ENCODE measurements at regions not wholly inside any gene's neighbourhood (a gene's known extent, or its start where the extent isn't known, plus 50 kb on each side); places are given as distances from the start of the nearest gene placed in this dataset.
"Not testable (repeated sequence)": the region's sequence is repeated elsewhere in the genome, so short reads cannot be mapped to it uniquely, and the experiment has no call there.

GRCh38 chr6:78324213-78324612 lies 543.1 kb upstream of the IRAK1BP1 start:
- intact Hi-C loops (cut with DNase I) = no loop called here
- no peak for DNase-seq
- no peaks in the 10 kb centered on the region for H3K9me3 ChIP-seq (ENCODE audit: control insufficient read depth, low read length)
- H3K4me1 ChIP-seq (ENCODE audit: control insufficient read depth, insufficient read depth, low read length) = no peaks in the 10 kb centered on the region
- H3K27ac ChIP-seq (ENCODE audit: low read length) = no peak overlapping the region
- no peaks in the 10 kb centered on the region for H3K27me3 ChIP-seq (ENCODE audit: control insufficient read depth, insufficient read depth)
- no peak for ATAC-seq
- 61% methylated on average over 2 of the region's 2 CpGs for WGBS
- H3K4me3 ChIP-seq (ENCODE audit: low read length) = no peak overlapping the region

- Histone ChIP-seq H3K27ac (ENCODE audit: low read length) (no peak overlapping the region), H3K27me3 (ENCODE audit: control insufficient read depth, insufficient read depth) (no peaks in the 10 kb centered on the region), H3K9me3 (ENCODE audit: control insufficient read depth, low read length) (no peaks in the 10 kb centered on the region), H3K4me3 (ENCODE audit: low read length) (no peak overlapping the region), H3K4me1 (ENCODE audit: control insufficient read depth, insufficient read depth, low read length) (no peaks in the 10 kb centered on the region)
- DNase-seq (no peak), ATAC-seq (no peak)
- intact Hi-C loops (cut with DNase I) = no loop called here
Observed at GRCh38 chr6:78340755-78341154, 526.6 kb upstream of the IRAK1BP1 start.

- Histone ChIP-seq H3K9me3 (ENCODE audit: control insufficient read depth, low read length) (no peaks in the 10 kb centered on the region), H3K27me3 (ENCODE audit: control insufficient read depth, insufficient read depth) (no peaks in the 10 kb centered on the region), H3K27ac (ENCODE audit: low read length) (no peak overlapping the region), H3K4me1 (ENCODE audit: control insufficient read depth, insufficient read depth, low read length) (no peaks in the 10 kb centered on the region), H3K4me3 (ENCODE audit: low read length) (no peak overlapping the region)
- intact Hi-C loops (cut with DNase I) = no loop called here
- ATAC-seq (no peak), DNase-seq (no peak)
- WGBS = 52% methylated on average over 2 of the region's 2 CpGs
Observed at GRCh38 chr6:78345882-78346281, 521.5 kb upstream of the IRAK1BP1 start.

DNA sequence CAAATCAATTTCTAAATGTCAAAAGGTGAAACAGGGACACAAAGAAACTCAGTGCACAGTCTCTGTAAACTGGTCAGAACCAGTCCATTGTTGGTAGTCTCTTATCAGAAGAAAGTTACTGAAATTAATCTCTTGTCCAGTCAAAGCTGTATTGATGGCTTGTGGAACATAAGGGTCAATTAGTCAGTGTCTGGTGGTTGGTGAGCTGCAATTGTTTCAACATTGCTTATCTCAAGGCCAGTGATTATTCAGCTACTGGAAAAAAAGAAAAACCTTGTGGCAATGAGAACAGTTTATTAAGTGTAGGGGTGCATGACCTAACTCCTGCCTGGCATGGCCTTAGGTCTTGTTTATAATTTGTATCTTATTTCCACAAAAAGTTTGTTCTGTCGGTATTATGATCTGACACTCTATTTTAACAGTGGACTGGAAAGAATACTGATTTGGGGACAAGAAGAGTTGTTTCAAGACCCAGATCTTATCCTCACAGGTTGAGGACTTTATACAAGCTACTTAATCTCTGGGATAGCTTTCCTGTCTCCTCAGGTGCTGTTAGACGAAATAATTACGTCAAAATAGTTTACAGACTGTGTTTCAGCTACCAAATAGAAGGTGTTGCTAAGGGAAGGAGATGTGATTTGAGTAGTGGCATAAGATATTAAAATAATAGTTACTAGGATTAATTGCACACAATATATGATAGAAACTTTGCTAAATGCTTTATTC lies 520.0 kb upstream of the IRAK1BP1 start:
- Histone ChIP-seq H3K27me3 (ENCODE audit: control insufficient read depth, insufficient read depth) (no peaks in the 10 kb centered on the region), H3K4me1 (ENCODE audit: control insufficient read depth, insufficient read depth, low read length) (no peaks in the 10 kb centered on the region), H3K9me3 (ENCODE audit: control insufficient read depth, low read length) (no peaks in the 10 kb centered on the region), H3K4me3 (ENCODE audit: low read length) (no peak overlapping the region), H3K27ac (ENCODE audit: low read length) (no peak overlapping the region)
- DNase-seq = no peak
- no peak for ATAC-seq
- WGBS = 59% methylated on average over 3 of the region's 3 CpGs
- intact Hi-C loops (cut with DNase I) = no loop called here

- Histone ChIP-seq H3K27me3 (ENCODE audit: control insufficient read depth, insufficient read depth) (no peaks in the 10 kb centered on the region), H3K4me1 (ENCODE audit: control insufficient read depth, insufficient read depth, low read length) (no peaks in the 10 kb centered on the region), H3K9me3 (ENCODE audit: control insufficient read depth, low read length) (no peaks in the 10 kb centered on the region), H3K27ac (ENCODE audit: low read length) (no peak overlapping the region), H3K4me3 (ENCODE audit: low read length) (no peak overlapping the region)
- ATAC-seq (no peak), DNase-seq (no peak)
- WGBS = 50% methylated on average over 1 of the region's 1 CpG
- intact Hi-C loops (cut with DNase I) = no loop called here
Observed at GRCh38 chr6:78353040-78353439, 514.3 kb upstream of the IRAK1BP1 start.

DNA sequence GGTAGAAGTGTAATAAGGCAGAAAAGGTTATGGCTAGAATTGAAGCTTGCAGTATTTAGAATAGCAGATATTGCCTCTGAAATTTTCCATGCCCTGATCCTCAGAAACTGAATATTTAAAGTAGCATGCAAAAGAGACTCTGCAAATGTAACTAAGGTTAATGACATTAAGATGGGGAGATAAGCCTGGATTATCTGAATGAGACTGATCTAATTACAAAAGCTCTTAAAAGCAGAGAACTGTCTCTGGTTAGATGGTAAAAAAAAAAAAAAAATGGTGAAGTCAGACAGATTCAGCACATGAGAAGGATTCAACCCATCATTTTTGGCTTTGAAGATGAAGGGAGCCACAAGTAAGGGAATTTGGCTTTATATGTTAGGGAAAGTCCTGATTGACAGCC lies 503.7 kb upstream of the IRAK1BP1 start:
- no peaks in the 10 kb centered on the region for H3K4me1 ChIP-seq (ENCODE audit: control insufficient read depth, insufficient read depth, low read length)
- ATAC-seq (no peak), DNase-seq (no peak)
- H3K4me3 ChIP-seq (ENCODE audit: low read length) = no peak overlapping the region
- no peaks in the 10 kb centered on the region for H3K9me3 ChIP-seq (ENCODE audit: control insufficient read depth, low read length)
- H3K27me3 ChIP-seq (ENCODE audit: control insufficient read depth, insufficient read depth) = no peaks in the 10 kb centered on the region
- no peak overlapping the region for H3K27ac ChIP-seq (ENCODE audit: low read length)
- intact Hi-C loops (cut with DNase I) = no loop called here

DNA sequence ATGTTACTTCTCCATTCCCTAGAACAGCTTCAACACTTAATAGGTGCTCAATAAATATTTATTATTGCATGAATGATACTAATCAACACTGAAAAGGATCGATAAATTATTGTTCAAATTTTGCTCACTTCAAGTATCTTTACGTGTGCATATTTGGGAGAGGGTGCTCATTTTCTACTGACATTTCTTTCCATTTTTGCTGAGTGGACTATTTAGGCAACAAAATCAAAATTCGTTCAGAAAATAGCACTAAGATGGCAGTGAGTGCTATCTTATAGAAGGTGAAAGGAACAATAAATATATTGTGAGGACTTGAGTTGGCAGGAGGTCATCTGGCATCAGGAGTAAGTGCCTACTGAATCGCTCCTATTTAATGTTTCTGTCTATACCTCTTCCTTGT lies 501.9 kb upstream of the IRAK1BP1 start:
- Histone ChIP-seq H3K27ac (ENCODE audit: low read length) (no peak overlapping the region), H3K27me3 (ENCODE audit: control insufficient read depth, insufficient read depth) (no peaks in the 10 kb centered on the region), H3K4me1 (ENCODE audit: control insufficient read depth, insufficient read depth, low read length) (no peaks in the 10 kb centered on the region), H3K4me3 (ENCODE audit: low read length) (no peak overlapping the region), H3K9me3 (ENCODE audit: control insufficient read depth, low read length) (no peaks in the 10 kb centered on the region)
- WGBS = 83% methylated on average over 4 of the region's 4 CpGs
- ATAC-seq (no peak), DNase-seq (no peak)
- intact Hi-C loops (cut with DNase I) = no loop called here

GRCh38 chr6:78377056-78377455 lies 490.3 kb upstream of the IRAK1BP1 start:
- Histone ChIP-seq H3K27ac (ENCODE audit: low read length) (no peak overlapping the region), H3K9me3 (ENCODE audit: control insufficient read depth, low read length) (no peaks in the 10 kb centered on the region), H3K4me1 (ENCODE audit: control insufficient read depth, insufficient read depth, low read length) (no peaks in the 10 kb centered on the region), H3K27me3 (ENCODE audit: control insufficient read depth, insufficient read depth) (no peaks in the 10 kb centered on the region), H3K4me3 (ENCODE audit: low read length) (no peak overlapping the region)
- no peak for DNase-seq
- 66% methylated on average over 2 of the region's 2 CpGs for WGBS
- intact Hi-C loops (cut with DNase I) = no loop called here
- no peak for ATAC-seq

DNA sequence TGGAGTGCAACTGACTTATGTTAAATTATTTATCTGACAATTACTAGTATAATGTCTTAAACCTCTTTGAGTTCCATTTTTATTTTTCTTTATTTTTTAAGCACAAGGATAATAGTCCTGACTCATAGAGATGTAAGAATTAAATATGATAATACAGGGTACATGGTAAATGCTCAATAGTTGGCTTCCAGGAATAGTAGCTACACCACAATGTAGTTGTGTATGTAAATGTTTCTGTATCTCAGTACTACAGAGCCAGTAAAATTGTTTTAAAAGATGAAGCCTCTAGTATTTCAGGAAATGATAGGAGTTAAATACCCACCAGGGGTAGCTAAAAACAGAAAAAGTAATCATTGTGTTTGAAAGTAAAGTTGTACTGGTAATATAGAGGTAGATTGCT lies 487.4 kb upstream of the IRAK1BP1 start:
- intact Hi-C loops (cut with DNase I) = no loop called here
- Histone ChIP-seq H3K27me3 (ENCODE audit: control insufficient read depth, insufficient read depth) (no peaks in the 10 kb centered on the region), H3K9me3 (ENCODE audit: control insufficient read depth, low read length) (no peaks in the 10 kb centered on the region), H3K4me3 (ENCODE audit: low read length) (no peak overlapping the region), H3K4me1 (ENCODE audit: control insufficient read depth, insufficient read depth, low read length) (no peaks in the 10 kb centered on the region), H3K27ac (ENCODE audit: low read length) (no peak overlapping the region)
- ATAC-seq = no peak
- no peak for DNase-seq

DNA sequence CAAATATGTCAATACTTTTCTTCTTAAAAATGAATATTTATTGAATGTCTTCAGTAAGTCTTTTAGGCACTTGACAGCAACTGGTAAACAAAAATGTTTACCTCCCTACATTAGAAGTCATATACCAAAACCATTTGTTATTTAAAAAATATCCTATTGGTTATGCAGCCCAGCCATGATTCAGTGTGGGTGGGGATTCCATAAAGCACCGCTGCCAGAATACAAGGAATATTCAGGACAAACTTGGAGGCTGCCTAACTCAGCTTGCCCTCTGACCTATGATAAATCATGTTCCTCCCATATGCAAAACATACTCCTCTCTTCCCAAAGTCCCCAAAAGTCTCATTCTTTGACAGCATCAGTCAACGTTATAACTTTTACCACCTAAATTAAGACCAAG lies 486.8 kb upstream of the IRAK1BP1 start:
- ATAC-seq (no peak), DNase-seq (no peak)
- H3K4me3 ChIP-seq (ENCODE audit: low read length) = no peak overlapping the region
- H3K27ac ChIP-seq (ENCODE audit: low read length) = no peak overlapping the region
- WGBS = 77% methylated on average over 2 of the region's 2 CpGs
- H3K27me3 ChIP-seq (ENCODE audit: control insufficient read depth, insufficient read depth) = no peaks in the 10 kb centered on the region
- intact Hi-C loops (cut with DNase I) = no loop called here
- H3K9me3 ChIP-seq (ENCODE audit: control insufficient read depth, low read length) = no peaks in the 10 kb centered on the region
- no peaks in the 10 kb centered on the region for H3K4me1 ChIP-seq (ENCODE audit: control insufficient read depth, insufficient read depth, low read length)

DNA sequence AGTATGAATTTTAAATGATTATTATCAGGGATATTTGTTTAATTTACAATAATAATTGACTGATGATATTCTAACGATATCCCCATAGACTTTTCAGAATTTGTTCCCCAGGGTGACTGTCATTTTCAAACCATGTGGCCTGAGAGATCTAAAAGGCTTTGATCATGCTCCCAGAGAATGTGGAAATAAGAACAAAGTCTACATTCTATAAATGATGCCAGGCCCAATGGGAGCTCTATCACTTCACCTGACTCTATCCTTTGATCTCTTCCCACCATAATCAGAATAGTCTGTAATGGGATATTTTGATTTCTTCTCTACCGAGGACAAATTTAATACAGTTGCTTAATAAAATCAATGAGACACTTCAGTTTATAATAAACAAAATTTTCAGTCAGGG lies 483.4 kb upstream of the IRAK1BP1 start:
- DNase-seq = no peak
- WGBS = 37% methylated on average over 2 of the region's 2 CpGs
- H3K4me1 ChIP-seq (ENCODE audit: control insufficient read depth, insufficient read depth, low read length) = no peaks in the 10 kb centered on the region
- no peaks in the 10 kb centered on the region for H3K27me3 ChIP-seq (ENCODE audit: control insufficient read depth, insufficient read depth)
- H3K4me3 ChIP-seq (ENCODE audit: low read length) = no peak overlapping the region
- intact Hi-C loops (cut with DNase I) = no loop called here
- no peaks in the 10 kb centered on the region for H3K9me3 ChIP-seq (ENCODE audit: control insufficient read depth, low read length)
- H3K27ac ChIP-seq (ENCODE audit: low read length) = no peak overlapping the region
- no peak for ATAC-seq

DNA sequence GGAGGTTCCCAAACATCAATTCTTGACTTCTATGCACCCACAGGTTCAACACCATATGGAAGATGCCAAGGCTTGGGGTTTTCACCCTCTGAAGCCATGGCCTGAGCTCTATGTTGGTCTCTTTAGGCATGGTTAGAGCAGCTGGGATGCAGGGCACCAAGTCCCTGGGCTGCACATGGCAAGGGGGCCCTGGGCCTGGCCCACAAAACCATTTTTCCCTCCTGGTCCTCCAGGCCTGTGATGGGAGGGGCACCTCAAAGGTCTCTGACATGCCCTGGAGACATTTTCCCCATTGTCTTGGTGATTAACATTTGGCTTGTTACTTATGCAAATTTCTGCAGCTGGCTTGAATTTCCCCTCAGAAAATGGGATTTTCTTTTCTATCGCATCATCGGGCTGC lies 480.5 kb upstream of the IRAK1BP1 start:
- H3K9me3 ChIP-seq (ENCODE audit: control insufficient read depth, low read length); ATAC-seq; H3K4me1 ChIP-seq (ENCODE audit: control insufficient read depth, insufficient read depth, low read length); H3K27me3 ChIP-seq (ENCODE audit: control insufficient read depth, insufficient read depth); intact Hi-C loops (cut with DNase I); H3K4me3 ChIP-seq (ENCODE audit: low read length); H3K27ac ChIP-seq (ENCODE audit: low read length): not testable (repeated sequence)
- WGBS = 96% methylated on average over 2 of the region's 2 CpGs
- peak in 1 of 3 donors; percentile 6 for DNase-seq
